H1 (cell line): ENCODE measurements at regions not wholly inside any gene's neighbourhood (a gene's known extent, or its start where the extent isn't known, plus 50 kb on each side); places are given as distances from the start of the nearest gene placed in this dataset.

Source experiments
- EGR1 ChIP-seq: IDR thresholded peaks from 2 replicates; pipeline ENCODE4 v1.6.1; 2011; ENCODE audit warnings: low read depth, low read length, borderline replicate concordance
- EP300 ChIP-seq, 2 experiments: IDR thresholded peaks; 1 replicate in 1 of 2; 2 replicates in 1 of 2; pipeline ENCODE4 v1.6.1; 2011 to 2012; ENCODE audit warnings: low read depth in 2 of 2, low read length in 2 of 2, mild to moderate bottlenecking in 2 of 2, borderline replicate concordance in 1 of 2, inconsistent platforms in 1 of 2, moderate library complexity in 1 of 2
- GTF2F1 ChIP-seq: IDR thresholded peaks from 2 replicates; pipeline ENCODE4 v1.6.1; 2012; ENCODE audit warnings: low read depth, low read length, improper control_type of control experiment, borderline replicate concordance
- SIX5 ChIP-seq: IDR thresholded peaks from 2 replicates; pipeline ENCODE4 v1.6.1; 2011; ENCODE audit warnings: mild to moderate bottlenecking, low read depth, low read length

DNA sequence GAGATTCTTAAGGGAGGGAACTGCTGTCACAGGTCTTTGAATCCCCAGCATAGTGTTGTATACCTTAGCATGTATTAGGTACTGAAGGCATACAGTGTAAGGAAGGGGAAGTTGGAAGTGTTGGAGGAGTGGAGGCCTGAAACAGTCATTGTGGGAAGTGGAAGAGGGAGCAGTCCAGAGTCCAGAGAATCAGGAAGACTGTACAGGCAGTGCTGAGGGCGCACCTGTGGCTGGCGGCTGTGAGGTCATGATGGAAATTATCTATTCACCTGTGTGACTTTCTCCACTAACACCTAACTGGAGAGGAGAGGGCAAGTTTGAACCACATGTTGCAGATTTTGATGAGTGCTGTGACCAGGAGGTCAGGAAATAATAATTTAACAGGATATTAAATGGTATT is 119.7 kb upstream of the NIPBL start (continued):
- TF ChIP-seq EP300 (IDR thresholded peaks at IDR 0.05; ENCODE audit: borderline replicate concordance in 1 of 2, low read depth in 2 of 2, low read length in 2 of 2) (no peak), EGR1 (no peak), SIX5 (no peak), GTF2F1 (no peak)
